ENCODE measurements at regions not wholly inside any gene's neighbourhood (a gene's known extent, or its start where the extent isn't known, plus 50 kb on each side); places are given as distances from the start of the nearest gene placed in this dataset.

DNA sequence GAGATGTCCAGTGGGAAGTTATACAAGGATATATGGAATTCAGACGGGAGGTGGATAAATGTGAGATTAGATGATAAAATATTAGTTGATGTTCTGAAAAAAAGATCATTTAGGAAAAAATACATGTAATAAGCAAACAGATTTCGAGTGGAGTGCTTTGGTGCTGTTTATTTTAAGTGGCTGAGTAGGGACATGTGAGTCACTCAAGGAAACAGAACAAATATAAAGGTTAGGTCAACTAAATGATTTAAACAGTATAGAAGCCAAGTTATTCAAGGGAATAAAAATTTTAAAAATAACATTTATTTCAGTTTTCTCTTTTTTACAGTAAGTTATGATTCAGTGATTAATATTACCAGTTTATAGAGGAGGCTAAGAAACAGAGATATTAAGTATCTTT, 1046.7 kb upstream of the B3GALT2 start:
- TF ChIP-seq, protein P1, sequence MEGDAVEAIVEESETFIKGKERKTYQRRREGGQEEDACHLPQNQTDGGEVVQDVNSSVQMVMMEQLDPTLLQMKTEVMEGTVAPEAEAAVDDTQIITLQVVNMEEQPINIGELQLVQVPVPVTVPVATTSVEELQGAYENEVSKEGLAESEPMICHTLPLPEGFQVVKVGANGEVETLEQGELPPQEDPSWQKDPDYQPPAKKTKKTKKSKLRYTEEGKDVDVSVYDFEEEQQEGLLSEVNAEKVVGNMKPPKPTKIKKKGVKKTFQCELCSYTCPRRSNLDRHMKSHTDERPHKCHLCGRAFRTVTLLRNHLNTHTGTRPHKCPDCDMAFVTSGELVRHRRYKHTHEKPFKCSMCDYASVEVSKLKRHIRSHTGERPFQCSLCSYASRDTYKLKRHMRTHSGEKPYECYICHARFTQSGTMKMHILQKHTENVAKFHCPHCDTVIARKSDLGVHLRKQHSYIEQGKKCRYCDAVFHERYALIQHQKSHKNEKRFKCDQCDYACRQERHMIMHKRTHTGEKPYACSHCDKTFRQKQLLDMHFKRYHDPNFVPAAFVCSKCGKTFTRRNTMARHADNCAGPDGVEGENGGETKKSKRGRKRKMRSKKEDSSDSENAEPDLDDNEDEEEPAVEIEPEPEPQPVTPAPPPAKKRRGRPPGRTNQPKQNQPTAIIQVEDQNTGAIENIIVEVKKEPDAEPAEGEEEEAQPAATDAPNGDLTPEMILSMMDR (IDR thresholded peaks at IDR 0.05; ENCODE audit: poor library complexity) = no peak
- TF ChIP-seq EZH2 (IDR thresholded peaks at IDR 0.05; ENCODE audit: borderline replicate concordance) = no peak
- TF ChIP-seq EZH2phosphoT487 (IDR thresholded peaks at IDR 0.05; ENCODE audit: low read depth, severe bottlenecking, unreplicated experiment) = no peak
